HG03354 (cell line): ENCODE measurements at regions not wholly inside any gene's neighbourhood (a gene's known extent, or its start where the extent isn't known, plus 50 kb on each side); places are given as distances from the start of the nearest gene placed in this dataset.

ENCODE experiments used
- ATAC-seq: cut with Tn5 transposase; IDR thresholded peaks from one replicate; pipeline ENCODE4 v1.9.1; 2021; ENCODE audit warnings: mild to moderate bottlenecking; ENCODE audit not compliant: unreplicated experiment, poor library complexity, severe bottlenecking

- ATAC-seq = peak; percentile 75
Observed at GRCh38 chr12:115008929-115009328, 325.0 kb upstream of the TBX3 start.

GRCh38 chr12:115004470-115005146 is 320.6 kb upstream of the TBX3 start:
- ATAC-seq = no peak

GRCh38 chr12:115002434-115002833 is 318.5 kb upstream of the TBX3 start:
- no peak for ATAC-seq

- no peak for ATAC-seq
Observed at GRCh38 chr12:115001571-115002180, 317.7 kb upstream of the TBX3 start.

GRCh38 chr12:115000038-115000437 is 316.1 kb upstream of the TBX3 start:
- ATAC-seq = no peak

- ATAC-seq = no peak
Observed at GRCh38 chr12:114998750-114999128, 314.8 kb upstream of the TBX3 start.

- ATAC-seq = no peak
Observed at GRCh38 chr12:114998118-114998749, 314.3 kb upstream of the TBX3 start.

- ATAC-seq = no peak
Observed at GRCh38 chr12:114996382-114996781, 312.4 kb upstream of the TBX3 start.

GRCh38 chr12:114995891-114996290 is 311.9 kb upstream of the TBX3 start:
- no peak for ATAC-seq

- ATAC-seq = no peak
Observed at GRCh38 chr12:114993165-114993564, 309.2 kb upstream of the TBX3 start.

- ATAC-seq = no peak
Observed at GRCh38 chr12:114992443-114992842, 308.5 kb upstream of the TBX3 start.

GRCh38 chr12:114990381-114990780 is 306.4 kb upstream of the TBX3 start:
- ATAC-seq = no peak

- no peak for ATAC-seq
Observed at GRCh38 chr12:114986849-114987248, 302.9 kb upstream of the TBX3 start.

GRCh38 chr12:114986178-114986714 is 302.3 kb upstream of the TBX3 start:
- no peak for ATAC-seq

- no peak for ATAC-seq
Observed at GRCh38 chr12:114984634-114985061, 300.7 kb upstream of the TBX3 start.

- ATAC-seq = no peak
Observed at GRCh38 chr12:114982760-114983159, 298.8 kb upstream of the TBX3 start.

GRCh38 chr12:114981036-114981435 is 297.1 kb upstream of the TBX3 start:
- no peak for ATAC-seq

GRCh38 chr12:114976959-114977358 is 293.0 kb upstream of the TBX3 start:
- ATAC-seq = no peak

- no peak for ATAC-seq
Observed at GRCh38 chr12:114976372-114976771, 292.4 kb upstream of the TBX3 start.

GRCh38 chr12:114975640-114976310 is 291.8 kb upstream of the TBX3 start:
- ATAC-seq = no peak
